ENCODE measurements at regions not wholly inside any gene's neighbourhood (a gene's known extent, or its start where the extent isn't known, plus 50 kb on each side); places are given as distances from the start of the nearest gene placed in this dataset.

DNA sequence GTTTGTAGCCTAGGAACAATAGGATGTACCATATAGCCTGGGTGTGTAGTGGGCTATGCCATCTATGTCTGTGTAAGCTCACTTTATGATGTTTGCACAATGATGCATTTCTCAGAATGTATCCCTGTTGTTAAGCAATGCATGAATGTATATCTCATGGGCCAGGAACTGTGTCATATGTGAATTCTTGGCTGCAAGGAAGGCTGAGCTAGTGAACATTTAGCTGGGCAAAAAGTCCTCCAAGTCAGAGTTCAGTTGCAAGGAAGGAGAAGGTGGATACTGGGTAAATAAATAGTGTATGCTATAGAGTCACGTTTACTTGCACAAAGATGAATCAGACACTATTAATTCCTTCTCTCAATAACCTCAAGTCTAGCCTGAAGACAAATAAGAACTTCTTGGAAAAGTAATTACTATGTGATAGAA lies 136.1 kb downstream of the EHF start:
- Histone ChIP-seq H3K4me3 (no peak overlapping the region), H3K27me3 (peaks cover 9% of the 10 kb centered on the region), H3K36me3 (replicated peaks in 1 of 2) (no peaks in the 10 kb centered on the region), H3K4me1 (replicated peaks in 1 of 2) (no peaks in the 10 kb centered on the region), H3K9me3 (replicated peaks in 1 of 3) (no peaks in the 10 kb centered on the region), H3K27ac (no peak overlapping the region)
- 33 to 77% (median 49%) methylated on average over 1 of the region's 1 CpG for WGBS, 4 donors
- DNase-seq = no peak
- intact Hi-C loops (cut with DNase I) = no loop called here
- TF ChIP-seq, protein P1, sequence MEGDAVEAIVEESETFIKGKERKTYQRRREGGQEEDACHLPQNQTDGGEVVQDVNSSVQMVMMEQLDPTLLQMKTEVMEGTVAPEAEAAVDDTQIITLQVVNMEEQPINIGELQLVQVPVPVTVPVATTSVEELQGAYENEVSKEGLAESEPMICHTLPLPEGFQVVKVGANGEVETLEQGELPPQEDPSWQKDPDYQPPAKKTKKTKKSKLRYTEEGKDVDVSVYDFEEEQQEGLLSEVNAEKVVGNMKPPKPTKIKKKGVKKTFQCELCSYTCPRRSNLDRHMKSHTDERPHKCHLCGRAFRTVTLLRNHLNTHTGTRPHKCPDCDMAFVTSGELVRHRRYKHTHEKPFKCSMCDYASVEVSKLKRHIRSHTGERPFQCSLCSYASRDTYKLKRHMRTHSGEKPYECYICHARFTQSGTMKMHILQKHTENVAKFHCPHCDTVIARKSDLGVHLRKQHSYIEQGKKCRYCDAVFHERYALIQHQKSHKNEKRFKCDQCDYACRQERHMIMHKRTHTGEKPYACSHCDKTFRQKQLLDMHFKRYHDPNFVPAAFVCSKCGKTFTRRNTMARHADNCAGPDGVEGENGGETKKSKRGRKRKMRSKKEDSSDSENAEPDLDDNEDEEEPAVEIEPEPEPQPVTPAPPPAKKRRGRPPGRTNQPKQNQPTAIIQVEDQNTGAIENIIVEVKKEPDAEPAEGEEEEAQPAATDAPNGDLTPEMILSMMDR (IDR thresholded peaks at IDR 0.05) = no peak

- H3K36me3 ChIP-seq (replicated peaks in 1 of 2) = no peaks in the 10 kb centered on the region
- WGBS, 4 donors = 74 to 81% (median 80%) methylated on average over 1 of the region's 1 CpG
- no peak for DNase-seq
- H3K27ac ChIP-seq = no peak overlapping the region
- H3K27me3 ChIP-seq = peaks cover 9% of the 10 kb centered on the region
- no peak for TF ChIP-seq POLR2A (IDR thresholded peaks at IDR 0.05)
- TF ChIP-seq, protein P1 (IDR thresholded peaks at IDR 0.05) = no peak
- no peaks in the 10 kb centered on the region for H3K4me1 ChIP-seq (replicated peaks in 1 of 2)
- intact Hi-C loops (cut with DNase I) = no loop called here
- no peak overlapping the region for H3K4me3 ChIP-seq
- no peaks in the 10 kb centered on the region for H3K9me3 ChIP-seq (replicated peaks in 1 of 3)
These were observed 135.7 kb downstream of the EHF start for GRCh38 chr11:34756591-34756990.

DNA sequence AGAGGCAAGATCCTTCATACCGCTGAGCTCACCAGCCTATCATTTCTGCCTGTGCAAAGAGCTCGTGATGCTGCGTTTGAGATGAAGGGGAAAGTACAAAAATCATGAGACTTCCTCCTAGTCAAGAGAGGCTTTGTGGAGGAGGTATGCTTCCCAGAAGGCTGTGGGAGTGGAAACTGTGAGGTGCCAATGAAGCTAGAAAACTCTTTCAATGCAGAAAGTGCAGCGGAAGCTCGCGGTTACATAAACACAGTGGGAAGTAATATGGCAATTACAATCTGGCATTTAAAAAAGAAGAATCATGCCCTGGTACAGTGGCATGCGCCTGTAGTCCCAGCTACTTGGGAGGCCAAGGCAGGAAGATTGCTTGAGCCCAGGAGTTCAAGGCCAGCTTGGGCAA lies 134.8 kb downstream of the EHF start:
- 85 to 90% (median 89%) methylated on average over 7 of the region's 7 CpGs for WGBS, 4 donors
- no peaks in the 10 kb centered on the region for H3K36me3 ChIP-seq (replicated peaks in 1 of 2)
- no peak for DNase-seq
- H3K4me3 ChIP-seq = no peak overlapping the region
- no peak for TF ChIP-seq POLR2A (IDR thresholded peaks at IDR 0.05)
- TF ChIP-seq, protein P1 (IDR thresholded peaks at IDR 0.05) = no peak
- no peaks in the 10 kb centered on the region for H3K4me1 ChIP-seq (replicated peaks in 1 of 2)
- peaks cover 9% of the 10 kb centered on the region for H3K27me3 ChIP-seq
- intact Hi-C loops (cut with DNase I) = no loop called here
- H3K27ac ChIP-seq = no peak overlapping the region
- no peaks in the 10 kb centered on the region for H3K9me3 ChIP-seq (replicated peaks in 1 of 3)

DNA sequence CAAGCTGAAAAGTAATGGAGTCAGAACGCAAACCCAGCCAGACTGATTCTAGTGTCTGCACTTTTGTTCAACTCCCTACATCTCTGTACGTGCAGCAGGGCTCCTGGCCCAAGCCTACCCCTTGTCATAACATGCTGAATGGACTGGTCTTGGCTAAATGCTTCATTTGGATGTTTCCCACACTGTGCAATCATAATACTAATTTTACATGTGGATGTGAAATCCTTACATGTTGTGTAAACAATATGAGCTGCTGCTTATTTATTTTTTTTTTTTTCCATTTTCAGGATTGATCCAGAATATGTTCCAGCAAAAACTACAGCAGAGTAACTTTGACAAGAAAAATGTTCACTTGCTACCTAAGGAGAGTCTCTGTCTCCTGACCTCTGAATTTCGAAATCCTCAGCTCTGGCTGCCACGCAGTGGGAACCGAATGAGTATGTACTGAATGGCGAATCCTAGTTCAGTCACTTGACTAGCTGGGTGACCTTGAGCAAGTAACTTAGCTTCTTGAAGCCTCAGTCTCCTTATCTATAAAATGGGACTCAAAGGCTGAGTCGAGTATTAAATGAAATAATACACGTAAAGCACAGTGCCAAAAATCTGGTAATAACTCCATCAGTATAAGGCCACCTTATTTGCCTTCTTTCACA lies 133.4 kb downstream of the EHF start:
- WGBS, 4 donors = 73 to 85% (median 79%) methylated on average over 8 of the region's 8 CpGs
- intact Hi-C loops (cut with DNase I) = no loop called here
- no peaks in the 10 kb centered on the region for H3K36me3 ChIP-seq (replicated peaks in 1 of 2)
- H3K27ac ChIP-seq = no peak overlapping the region
- no peaks in the 10 kb centered on the region for H3K9me3 ChIP-seq (replicated peaks in 1 of 3)
- no peak for DNase-seq
- no peak for TF ChIP-seq POLR2A (IDR thresholded peaks at IDR 0.05)
- TF ChIP-seq, protein P1 (IDR thresholded peaks at IDR 0.05) = no peak
- H3K4me3 ChIP-seq = no peak overlapping the region
- no peaks in the 10 kb centered on the region for H3K4me1 ChIP-seq (replicated peaks in 1 of 2)
- H3K27me3 ChIP-seq = peaks cover 9% of the 10 kb centered on the region

Data from adrenal gland (tissue), 9 donors.